ENCODE measurements at regions not wholly inside any gene's neighbourhood (a gene's known extent, or its start where the extent isn't known, plus 50 kb on each side); places are given as distances from the start of the nearest gene placed in this dataset.

DNA sequence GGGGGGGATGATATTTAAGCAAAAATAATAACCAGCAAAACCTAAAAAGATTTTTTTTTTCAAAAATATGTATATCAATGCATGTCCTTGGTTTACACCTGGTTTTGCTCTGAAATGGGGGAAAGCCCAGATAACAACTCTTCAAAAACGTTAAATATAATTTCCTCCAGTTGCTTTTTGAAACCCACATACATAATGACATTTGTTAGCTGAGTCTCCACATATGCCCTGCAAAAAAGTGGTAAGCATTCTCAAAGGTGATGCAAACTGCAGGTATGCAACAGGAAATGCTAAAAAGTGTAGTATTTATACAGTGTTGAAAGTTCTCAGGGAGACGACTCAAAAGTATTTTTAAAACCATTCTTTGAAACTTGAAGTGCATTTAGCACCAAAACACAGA, 258.6 kb downstream of the ZEB2 start:
- 64 to 65% methylated on average over 2 of the region's 2 CpGs for WGBS, 2 donors
- Histone ChIP-seq H3K4me1 (no peaks in the 10 kb centered on the region), H3K4me3 (no peak overlapping the region), H3K27ac (no peak overlapping the region), H3K9me3 (peaks cover 0 to 3% (median 0%) of the 10 kb centered on the region in 3 donors), H3K27me3 (no peaks in the 10 kb centered on the region), H3K36me3 (replicated peaks in 1 of 2; ENCODE audit: insufficient read depth in 1 of 2, low read depth in 2 of 2) (no peaks in the 10 kb centered on the region)
- intact Hi-C loops (cut with DNase I), result no loop called here
- DNase-seq (no peak), ATAC-seq (no peak)
- TF ChIP-seq POLR2A (IDR thresholded peaks at IDR 0.05), result no peak
- TF ChIP-seq, protein P1, sequence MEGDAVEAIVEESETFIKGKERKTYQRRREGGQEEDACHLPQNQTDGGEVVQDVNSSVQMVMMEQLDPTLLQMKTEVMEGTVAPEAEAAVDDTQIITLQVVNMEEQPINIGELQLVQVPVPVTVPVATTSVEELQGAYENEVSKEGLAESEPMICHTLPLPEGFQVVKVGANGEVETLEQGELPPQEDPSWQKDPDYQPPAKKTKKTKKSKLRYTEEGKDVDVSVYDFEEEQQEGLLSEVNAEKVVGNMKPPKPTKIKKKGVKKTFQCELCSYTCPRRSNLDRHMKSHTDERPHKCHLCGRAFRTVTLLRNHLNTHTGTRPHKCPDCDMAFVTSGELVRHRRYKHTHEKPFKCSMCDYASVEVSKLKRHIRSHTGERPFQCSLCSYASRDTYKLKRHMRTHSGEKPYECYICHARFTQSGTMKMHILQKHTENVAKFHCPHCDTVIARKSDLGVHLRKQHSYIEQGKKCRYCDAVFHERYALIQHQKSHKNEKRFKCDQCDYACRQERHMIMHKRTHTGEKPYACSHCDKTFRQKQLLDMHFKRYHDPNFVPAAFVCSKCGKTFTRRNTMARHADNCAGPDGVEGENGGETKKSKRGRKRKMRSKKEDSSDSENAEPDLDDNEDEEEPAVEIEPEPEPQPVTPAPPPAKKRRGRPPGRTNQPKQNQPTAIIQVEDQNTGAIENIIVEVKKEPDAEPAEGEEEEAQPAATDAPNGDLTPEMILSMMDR (IDR thresholded peaks at IDR 0.05), result no peak

DNA sequence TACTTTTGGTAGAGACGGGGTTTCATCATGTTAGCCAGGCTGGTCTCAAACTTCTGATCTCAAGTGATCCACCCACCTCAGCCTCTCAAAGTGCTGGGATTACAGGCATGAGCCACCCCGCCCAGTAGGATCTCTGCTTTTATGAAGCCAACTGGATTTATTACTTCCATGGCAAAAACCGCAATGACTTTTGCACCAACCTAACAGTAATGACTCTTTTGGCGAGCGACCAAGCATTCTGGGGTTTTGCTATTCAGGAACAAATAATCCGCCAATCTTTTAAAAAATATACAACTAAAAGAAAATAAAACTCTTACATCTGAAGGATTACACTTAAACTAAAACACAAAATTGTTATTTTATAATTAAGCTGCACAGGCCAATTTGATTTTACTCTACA, 260.6 kb downstream of the ZEB2 start:
- no peaks in the 10 kb centered on the region for H3K4me1 ChIP-seq
- H3K9me3 ChIP-seq, result peaks cover 0 to 3% (median 2%) of the 10 kb centered on the region in 3 donors
- no peak for TF ChIP-seq POLR2A (IDR thresholded peaks at IDR 0.05)
- TF ChIP-seq, protein P1 (IDR thresholded peaks at IDR 0.05), result no peak
- ATAC-seq, result no peak
- no peak overlapping the region for H3K27ac ChIP-seq
- no peak for DNase-seq
- no peak overlapping the region for H3K4me3 ChIP-seq
- H3K27me3 ChIP-seq, result no peaks in the 10 kb centered on the region
- intact Hi-C loops (cut with DNase I), result no loop called here
- WGBS, 2 donors, result 98 to 99% methylated on average over 6 of the region's 6 CpGs
- no peaks in the 10 kb centered on the region for H3K36me3 ChIP-seq (replicated peaks in 1 of 2; ENCODE audit: insufficient read depth in 1 of 2, low read depth in 2 of 2)

DNA sequence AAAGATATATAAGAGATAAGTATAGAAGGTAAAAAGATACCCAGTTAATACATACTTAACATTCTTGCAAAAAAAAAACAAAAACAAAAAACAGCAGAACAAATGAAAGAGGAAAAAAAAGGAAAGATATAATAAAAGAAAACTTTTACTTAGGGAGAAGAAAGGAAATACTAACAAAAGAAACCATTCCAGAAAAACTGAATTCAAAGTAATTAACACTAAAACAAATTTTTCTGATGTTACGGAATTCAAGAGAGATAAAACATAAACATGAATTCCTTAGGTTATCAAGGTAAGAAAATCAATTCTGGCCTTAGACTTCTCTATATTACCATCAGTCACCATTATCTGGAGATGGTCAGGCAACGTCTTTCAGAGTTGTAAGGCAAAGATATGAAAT, 261.8 kb downstream of the ZEB2 start:
- no peak for TF ChIP-seq POLR2A (IDR thresholded peaks at IDR 0.05)
- TF ChIP-seq, protein P1 (IDR thresholded peaks at IDR 0.05), result no peak
- intact Hi-C loops (cut with DNase I), result no loop called here
- no peaks in the 10 kb centered on the region for H3K36me3 ChIP-seq (replicated peaks in 1 of 2; ENCODE audit: insufficient read depth in 1 of 2, low read depth in 2 of 2)
- no peaks in the 10 kb centered on the region for H3K4me1 ChIP-seq
- H3K27ac ChIP-seq, result no peak overlapping the region
- H3K9me3 ChIP-seq, result peaks cover 0 to 12% (median 2%) of the 10 kb centered on the region in 3 donors
- no peak overlapping the region for H3K4me3 ChIP-seq
- WGBS, 2 donors, result 90 to 94% methylated on average over 2 of the region's 2 CpGs
- no peaks in the 10 kb centered on the region for H3K27me3 ChIP-seq
- ATAC-seq (no peak), DNase-seq (no peak)

DNA sequence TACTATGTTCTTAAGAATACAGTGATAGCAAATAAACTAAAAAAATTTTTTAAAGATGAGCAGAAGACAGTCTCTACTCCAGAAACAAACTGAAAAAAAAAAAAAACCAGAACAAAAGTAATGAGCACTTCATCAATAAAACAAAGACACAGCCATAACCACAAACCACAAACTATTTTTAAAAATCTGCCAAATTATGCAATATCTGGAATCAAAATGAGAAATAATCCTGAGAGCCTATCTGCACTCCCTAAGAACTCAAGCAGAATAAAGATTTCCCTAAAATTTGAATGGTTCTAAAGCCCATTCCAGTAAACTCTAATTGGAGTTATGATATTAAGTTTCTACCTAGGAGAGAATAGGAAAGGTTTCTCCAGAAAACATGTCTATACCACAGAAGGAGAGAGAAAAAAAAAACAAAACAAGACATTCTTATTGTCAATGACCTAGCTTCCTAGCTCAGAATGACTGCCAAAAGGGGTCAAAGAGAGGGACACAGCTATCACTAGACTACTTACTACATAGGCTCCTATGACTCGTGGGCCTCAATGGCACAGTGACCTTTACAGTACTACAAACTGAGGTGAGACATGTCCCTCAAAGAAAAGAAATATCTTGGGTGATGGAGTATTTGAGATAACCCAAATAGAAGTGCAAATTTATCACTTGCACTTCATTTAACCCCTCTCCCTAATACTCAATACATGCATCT, 262.8 kb downstream of the ZEB2 start:
- ATAC-seq (no peak), DNase-seq (no peak)
- Histone ChIP-seq H3K4me1 (no peaks in the 10 kb centered on the region), H3K27ac (no peak overlapping the region), H3K36me3 (replicated peaks in 1 of 2; ENCODE audit: insufficient read depth in 1 of 2, low read depth in 2 of 2) (no peaks in the 10 kb centered on the region), H3K9me3 (peaks cover 0 to 16% (median 2%) of the 10 kb centered on the region in 3 donors), H3K27me3 (no peaks in the 10 kb centered on the region), H3K4me3 (no peak overlapping the region)
- intact Hi-C loops (cut with DNase I), result no loop called here
- 82 to 95% methylated on average over 1 of the region's 1 CpG for WGBS, 2 donors
- TF ChIP-seq POLR2A (IDR thresholded peaks at IDR 0.05), result no peak
- TF ChIP-seq, protein P1 (IDR thresholded peaks at IDR 0.05), result no peak
